ENCODE measurements at regions not wholly inside any gene's neighbourhood (a gene's known extent, or its start where the extent isn't known, plus 50 kb on each side); places are given as distances from the start of the nearest gene placed in this dataset.

GRCh38 chr9:13487071-13487470 lies 207.6 kb upstream of the MPDZ start:
- no peak for TF ChIP-seq CTCF (IDR thresholded peaks at IDR 0.05)
- TF ChIP-seq POLR2A (IDR thresholded peaks at IDR 0.05; ENCODE audit: low read depth), result no peak
- no peak for TF ChIP-seq POLR2AphosphoS5 (IDR thresholded peaks at IDR 0.05)

Data from esophagus muscularis mucosa (tissue), 3 donors.